Epithelial cell of prostate (primary cell): ENCODE measurements at regions not wholly inside any gene's neighbourhood (a gene's known extent, or its start where the extent isn't known, plus 50 kb on each side); places are given as distances from the start of the nearest gene placed in this dataset.
A peak's percentile ranks its signal among the peaks of the same experiment; 100 is the strongest.

Experiments used
- DNase-seq: peaks from one replicate; pipeline ENCODE4 v3.0.0-alpha.2; 2011; ENCODE audit warnings: low read depth, low spot score
- H3K27ac ChIP-seq: fragments of 450-650 bp; 2 replicates; pipeline ENCODE4 v1.5.1; 2017; ENCODE audit warnings: mild to moderate bottlenecking

GRCh38 chr3:59429198-59429597 is 379.4 kb upstream of the CFAP20DC start:
- no peak for DNase-seq
- H3K27ac ChIP-seq: no peak overlapping the region

GRCh38 chr3:59426821-59427565 is 377.2 kb upstream of the CFAP20DC start:
- DNase-seq: peak; percentile 80
- peak overlapping the region; percentile 83 for H3K27ac ChIP-seq

- peak overlapping the region; percentile 83 for H3K27ac ChIP-seq
- DNase-seq: no peak
Measured at GRCh38 chr3:59425942-59426341, 376.1 kb upstream of the CFAP20DC start.

GRCh38 chr3:59425371-59425770 is 375.5 kb upstream of the CFAP20DC start:
- H3K27ac ChIP-seq: peak overlapping the region; percentile 83
- DNase-seq: peak; percentile 64

GRCh38 chr3:59424268-59425010 is 374.6 kb upstream of the CFAP20DC start:
- H3K27ac ChIP-seq: peak overlapping the region; percentile 83
- DNase-seq: peak; percentile 89

- H3K27ac ChIP-seq: no peak overlapping the region
- DNase-seq: no peak
Measured at GRCh38 chr3:59423707-59424106, 373.9 kb upstream of the CFAP20DC start.

- DNase-seq: peak; percentile 83
- H3K27ac ChIP-seq: peak overlapping the region; percentile 15
Measured at GRCh38 chr3:59422312-59422711, 372.5 kb upstream of the CFAP20DC start.

- no peak for DNase-seq
- H3K27ac ChIP-seq: no peak overlapping the region
Measured at GRCh38 chr3:59418836-59419235, 369.0 kb upstream of the CFAP20DC start.

- no peak for DNase-seq
- H3K27ac ChIP-seq: no peak overlapping the region
Measured at GRCh38 chr3:59412516-59412915, 362.7 kb upstream of the CFAP20DC start.

GRCh38 chr3:59411694-59412093 is 361.9 kb upstream of the CFAP20DC start:
- no peak overlapping the region for H3K27ac ChIP-seq
- DNase-seq: no peak

GRCh38 chr3:59411186-59411585 is 361.4 kb upstream of the CFAP20DC start:
- no peak for DNase-seq
- H3K27ac ChIP-seq: no peak overlapping the region

- no peak overlapping the region for H3K27ac ChIP-seq
- no peak for DNase-seq
Measured at GRCh38 chr3:59408047-59408624, 358.3 kb upstream of the CFAP20DC start.

GRCh38 chr3:59407425-59407824 is 357.6 kb upstream of the CFAP20DC start:
- no peak for DNase-seq
- no peak overlapping the region for H3K27ac ChIP-seq

- no peak overlapping the region for H3K27ac ChIP-seq
- DNase-seq: no peak
Measured at GRCh38 chr3:59406943-59407342, 357.1 kb upstream of the CFAP20DC start.

- no peak for DNase-seq
- H3K27ac ChIP-seq: no peak overlapping the region
Measured at GRCh38 chr3:59404851-59405250, 355.0 kb upstream of the CFAP20DC start.

GRCh38 chr3:59404064-59404463 is 354.2 kb upstream of the CFAP20DC start:
- no peak overlapping the region for H3K27ac ChIP-seq
- DNase-seq: no peak

- no peak overlapping the region for H3K27ac ChIP-seq
- DNase-seq: no peak
Measured at GRCh38 chr3:59401924-59402323, 352.1 kb upstream of the CFAP20DC start.

- H3K27ac ChIP-seq: no peak overlapping the region
- no peak for DNase-seq
Measured at GRCh38 chr3:59392116-59392515, 342.3 kb upstream of the CFAP20DC start.

- H3K27ac ChIP-seq: no peak overlapping the region
- DNase-seq: no peak
Measured at GRCh38 chr3:59391131-59391530, 341.3 kb upstream of the CFAP20DC start.

- H3K27ac ChIP-seq: peak overlapping the region; percentile 70
- DNase-seq: peak; percentile 16
Measured at GRCh38 chr3:59388555-59389270, 338.9 kb upstream of the CFAP20DC start.

GRCh38 chr3:59386165-59386564 is 336.3 kb upstream of the CFAP20DC start:
- no peak overlapping the region for H3K27ac ChIP-seq
- no peak for DNase-seq
